SK-N-SH (cell line): ENCODE measurements at regions not wholly inside any gene's neighbourhood (a gene's known extent, or its start where the extent isn't known, plus 50 kb on each side); places are given as distances from the start of the nearest gene placed in this dataset.

Experiments
- CTCF ChIA-PET: fragments of 300-600, 350-600 bp; formaldehyde crosslinking; extraction: SDS; loops from one replicate; lab custom pipeline; 2021; lab: Yijun Ruan, JAX
- POLR2A ChIA-PET: fragments of 350-600 bp; sonication (Branson Sonifier 250); formaldehyde crosslinking; extraction: SDS; loops from one replicate; lab custom pipeline; 2020; ENCODE audit warnings: antibody characterized with exemption, inconsistent platforms; lab: Yijun Ruan, JAX
- DNase-seq: peaks from one replicate; pipeline ENCODE4 v3.0.0; 2012
- H2AFZ ChIP-seq: fragments of 200-600 bp; sonication (generic); 2 replicates; pipeline ENCODE4 v1.8.1; 2016; ENCODE audit warnings: antibody characterized with exemption, mild to moderate bottlenecking, low read depth
- H3F3A ChIP-seq: fragments of 200-600 bp; sonication (generic); replicated peaks from 2 replicates; pipeline ENCODE3; 2016; ENCODE audit warnings: antibody characterized with exemption, mild to moderate bottlenecking; ENCODE audit not compliant: insufficient read depth
- H3K27ac ChIP-seq, 2 experiments: fragments of 200-500 bp in 1 of 2; fragments of 200-600 bp in 1 of 2; sonication (Bioruptor generic) in 1 of 2; sonication (generic), shearing (Covaris generic) in 1 of 2; 2 replicates each; pipeline versions ENCODE4 v1.5.1 to v1.6.1; 2014 to 2016; ENCODE audit warnings: low read depth in 2 of 2, inconsistent platforms in 1 of 2, low read length in 1 of 2, mild to moderate bottlenecking in 1 of 2, mixed read lengths in 1 of 2
- H3K27me3 ChIP-seq: fragments of 200-600 bp; sonication (generic), shearing (Covaris generic); 2 replicates; pipeline ENCODE4 v1.6.1; 2016; ENCODE audit warnings: mixed run types; ENCODE audit not compliant: insufficient read depth
- H3K36me3 ChIP-seq, 2 experiments: fragments of 200-500 bp in 1 of 2; fragments of 200-600 bp in 1 of 2; sonication (Bioruptor generic) in 1 of 2; sonication (generic) in 1 of 2; replicated peaks in 1 of 2; 2 replicates each; pipeline versions ENCODE3 to v1.5.1; 2014 to 2016; ENCODE audit warnings: low read length in 1 of 2, mild to moderate bottlenecking in 1 of 2; ENCODE audit not compliant: insufficient read depth in 2 of 2, control insufficient read depth in 1 of 2
- H3K4me1 ChIP-seq, 2 experiments: fragments of 200-500 bp in 1 of 2; fragments of 200-600 bp in 1 of 2; sonication (Bioruptor generic) in 1 of 2; sonication (generic), shearing (Covaris generic) in 1 of 2; 2 replicates each; pipeline versions ENCODE4 v1.5.1 to v1.6.1; 2014 to 2016; ENCODE audit warnings: low read depth in 1 of 2, low read length in 1 of 2, mixed run types in 1 of 2; ENCODE audit not compliant: insufficient read depth in 2 of 2, control insufficient read depth in 1 of 2
- H3K4me2 ChIP-seq: fragments of 200-600 bp; sonication (generic), shearing (Covaris generic); 2 replicates; pipeline ENCODE4 v1.6.1; 2017; ENCODE audit warnings: mixed run types
- H3K4me3 ChIP-seq, 2 experiments: fragments of 200-500 bp in 1 of 2; fragments of 200-600 bp in 1 of 2; sonication (Bioruptor generic) in 1 of 2; sonication (generic), shearing (Covaris generic) in 1 of 2; 2 replicates each; pipeline versions ENCODE4 v1.5.1 to v1.8.1; 2014 to 2016; ENCODE audit warnings: low read depth in 2 of 2, inconsistent platforms in 1 of 2, low read length in 1 of 2, mild to moderate bottlenecking in 1 of 2, mixed read lengths in 1 of 2, moderate library complexity in 1 of 2
- H3K79me2 ChIP-seq: fragments of 200-600 bp; sonication (generic); 2 replicates; pipeline ENCODE4 v1.8.1; 2017; ENCODE audit warnings: mild to moderate bottlenecking; ENCODE audit not compliant: insufficient read depth
- H3K9ac ChIP-seq: fragments of 200-600 bp; sonication (generic); 2 replicates; pipeline ENCODE4 v1.6.1; 2017; ENCODE audit warnings: mixed run types
- H3K9me2 ChIP-seq: fragments of 200-600 bp; sonication (generic); 2 replicates; pipeline ENCODE4 v1.6.1; 2017; ENCODE audit warnings: mixed run types
- H3K9me3 ChIP-seq: fragments of 200-600 bp; sonication (generic); 2 replicates; pipeline ENCODE4 v1.6.1; 2017; ENCODE audit warnings: mixed run types, mild to moderate bottlenecking, moderate library complexity
- H4K20me1 ChIP-seq: fragments of 200-600 bp; sonication (generic); 2 replicates; pipeline ENCODE4 v1.6.1; 2017; ENCODE audit warnings: mild to moderate bottlenecking, mixed run types; ENCODE audit not compliant: insufficient read depth
- CHD2 ChIP-seq: fragments of 150-350 bp; IDR thresholded peaks from 2 replicates; pipeline ENCODE4 v1.6.1; 2018; ENCODE audit warnings: low read length; ENCODE audit not compliant: partially characterized antibody
- ELF1 ChIP-seq: IDR thresholded peaks from 2 replicates; pipeline ENCODE4 v1.4.0; 2012
- FOSL2 ChIP-seq: IDR thresholded peaks from 2 replicates; pipeline ENCODE4 v1.4.0; 2012; ENCODE audit warnings: low read depth, mild to moderate bottlenecking, moderate library complexity, borderline replicate concordance
- FOXJ3 ChIP-seq: sonication (generic); formaldehyde crosslinking; IDR thresholded peaks from 2 replicates; pipeline ENCODE4 v1.5.1; 2020; ENCODE audit warnings: mild to moderate bottlenecking, missing genetic modification reagents
- FOXM1 ChIP-seq: IDR thresholded peaks from 2 replicates; pipeline ENCODE4 v1.4.0; 2012; ENCODE audit warnings: low read depth, mild to moderate bottlenecking
- GABPA ChIP-seq: IDR thresholded peaks from 2 replicates; pipeline ENCODE4 v1.4.0; 2012; ENCODE audit warnings: low read depth, mild to moderate bottlenecking
- GATA2 ChIP-seq: sonication (generic); formaldehyde crosslinking; IDR thresholded peaks from 2 replicates; pipeline ENCODE4 v1.5.0; 2020; ENCODE audit warnings: mild to moderate bottlenecking, missing genetic modification reagents
- MEF2A ChIP-seq: IDR thresholded peaks from 2 replicates; pipeline ENCODE4 v1.4.0; 2012; ENCODE audit warnings: low read depth, borderline replicate concordance
- NFIC ChIP-seq: IDR thresholded peaks from 2 replicates; pipeline ENCODE4 v1.4.0; 2012; ENCODE audit warnings: borderline replicate concordance
- NRF1 ChIP-seq: IDR thresholded peaks from 2 replicates; pipeline ENCODE4 v1.6.1; 2012; ENCODE audit warnings: low read depth, mild to moderate bottlenecking, low read length
- POLR2AphosphoS5 ChIP-seq: IDR thresholded peaks from 2 replicates; pipeline ENCODE4 v1.6.1; 2012; ENCODE audit warnings: low read depth, low read length
- RCOR1 ChIP-seq: fragments of 150-350 bp; IDR thresholded peaks from 2 replicates; pipeline ENCODE4 v1.6.1; 2017; ENCODE audit warnings: antibody characterized with exemption, low read length
- TAF1 ChIP-seq: IDR thresholded peaks from 2 replicates; pipeline ENCODE4 v1.6.1; 2012; ENCODE audit warnings: low read depth, mild to moderate bottlenecking, low read length, moderate library complexity, borderline replicate concordance
- TCF12 ChIP-seq: IDR thresholded peaks from 2 replicates; pipeline ENCODE4 v1.4.0; 2012
- YY1 ChIP-seq: IDR thresholded peaks from 2 replicates; pipeline ENCODE4 v1.4.0; 2012; ENCODE audit warnings: low read depth, mild to moderate bottlenecking
- WGBS: methylation state at CpG from one replicate; pipeline ENCODE4 v1.1.6; 2017; ENCODE audit warnings: low lambda C conversion rate; 5-methylcytosine and 5-hydroxymethylcytosine counted together
- TF ChIP-seq, protein P1 (sequence below): IDR thresholded peaks from 2 replicates; pipeline ENCODE4; 2012
- TF ChIP-seq, protein P2 (sequence below): IDR thresholded peaks from 2 replicates; pipeline ENCODE4 v1.4.0; 2012; ENCODE audit warnings: low read depth
- TF ChIP-seq, protein P3 (sequence below): fragments of 150-350 bp; IDR thresholded peaks from 2 replicates; pipeline ENCODE4 v1.6.1; 2017; ENCODE audit warnings: antibody characterized with exemption, low read length, low read depth, borderline replicate concordance

DNA sequence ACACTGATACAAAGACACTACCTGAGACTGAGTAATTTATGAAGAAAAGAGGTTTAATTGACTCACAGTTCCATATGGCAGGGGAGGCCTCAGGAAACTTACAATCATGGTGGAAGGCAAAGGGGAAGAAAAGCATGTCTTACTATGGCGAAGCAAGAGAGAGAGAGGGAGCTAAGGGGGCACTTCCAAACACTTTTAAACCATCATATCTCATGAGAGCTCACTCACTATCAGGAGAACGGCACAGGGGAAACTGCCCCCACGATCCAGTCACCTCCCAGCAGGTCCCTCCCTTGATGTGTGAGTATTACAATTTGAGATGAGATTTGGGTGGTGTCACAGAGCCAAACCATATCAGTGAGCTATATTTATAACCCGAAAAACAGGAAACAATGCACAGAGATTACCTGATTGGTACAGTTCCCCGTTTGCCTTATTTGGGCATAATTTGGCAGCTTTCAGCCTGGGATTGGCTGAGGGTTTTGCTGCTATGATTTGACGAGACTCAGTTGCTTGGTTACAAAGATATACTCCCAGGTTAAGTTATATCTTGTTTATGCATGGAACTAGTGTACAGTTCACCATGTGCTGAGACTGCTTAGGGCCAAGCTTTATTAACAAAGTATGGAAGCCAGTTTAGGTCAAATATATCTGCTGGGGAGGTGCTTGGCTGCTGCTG, 184.2 kb downstream of the NR2F2 start:
- WGBS = 2% methylated on average over 6 of the region's 6 CpGs
- TF ChIP-seq POLR2AphosphoS5 (no peak), FOSL2 (no peak), FOXM1 (no peak), TAF1 (no peak), MEF2A (no peak), FOXJ3 (CRISPR knock-in tag) (no peak), NRF1 (no peak), CHD2 (no peak), GATA2 (CRISPR knock-in tag) (no peak)
- TF ChIP-seq, protein P1, sequence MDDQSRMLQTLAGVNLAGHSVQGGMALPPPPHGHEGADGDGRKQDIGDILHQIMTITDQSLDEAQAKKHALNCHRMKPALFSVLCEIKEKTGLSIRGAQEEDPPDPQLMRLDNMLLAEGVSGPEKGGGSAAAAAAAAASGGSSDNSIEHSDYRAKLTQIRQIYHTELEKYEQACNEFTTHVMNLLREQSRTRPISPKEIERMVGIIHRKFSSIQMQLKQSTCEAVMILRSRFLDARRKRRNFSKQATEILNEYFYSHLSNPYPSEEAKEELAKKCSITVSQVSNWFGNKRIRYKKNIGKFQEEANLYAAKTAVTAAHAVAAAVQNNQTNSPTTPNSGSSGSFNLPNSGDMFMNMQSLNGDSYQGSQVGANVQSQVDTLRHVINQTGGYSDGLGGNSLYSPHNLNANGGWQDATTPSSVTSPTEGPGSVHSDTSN = no peak
- TF ChIP-seq, protein P2, sequence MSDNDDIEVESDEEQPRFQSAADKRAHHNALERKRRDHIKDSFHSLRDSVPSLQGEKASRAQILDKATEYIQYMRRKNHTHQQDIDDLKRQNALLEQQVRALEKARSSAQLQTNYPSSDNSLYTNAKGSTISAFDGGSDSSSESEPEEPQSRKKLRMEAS = no peak
- Histone ChIP-seq H3K9me2 (no peaks in the 10 kb centered on the region), H3K79me2 (no peaks in the 10 kb centered on the region), H3K27ac (no peak overlapping the region), H3K36me3 (no peaks in the 10 kb centered on the region), H3K9me3 (no peaks in the 10 kb centered on the region), H3K4me2 (no peak overlapping the region), H3K27me3 (no peaks in the 10 kb centered on the region), H3K4me3 (no peak overlapping the region), H4K20me1 (no peaks in the 10 kb centered on the region), H3F3A (no peaks in the 10 kb centered on the region), H2AFZ (no peak overlapping the region), H3K4me1 (no peaks in the 10 kb centered on the region), H3K9ac (no peak overlapping the region)
- ChIA-PET CTCF (no interaction called here), POLR2A (no interaction called here)
- no peak for DNase-seq

DNA sequence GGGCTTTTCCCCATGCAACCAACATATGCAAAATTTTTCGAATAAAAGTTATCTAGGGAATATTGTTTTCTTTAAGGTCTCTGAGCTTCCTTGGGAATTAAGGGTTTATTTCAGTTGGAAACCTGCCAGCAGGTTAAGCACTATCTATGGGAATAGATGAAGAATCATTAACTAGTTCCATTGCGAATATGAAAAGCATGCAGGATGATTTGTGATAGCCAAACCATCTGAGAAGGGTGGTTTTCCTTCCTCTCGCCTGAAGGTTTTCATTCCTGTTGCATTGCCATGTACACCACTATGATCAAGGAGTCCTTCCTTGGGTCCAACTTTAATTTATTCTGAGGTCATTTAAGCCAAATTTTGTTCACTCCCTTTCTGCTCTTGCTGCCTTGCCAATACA, 184.9 kb downstream of the NR2F2 start:
- no peaks in the 10 kb centered on the region for H3K27me3 ChIP-seq
- POLR2A ChIA-PET = no interaction called here
- no peak overlapping the region for H3K4me2 ChIP-seq
- no peaks in the 10 kb centered on the region for H3K79me2 ChIP-seq
- H4K20me1 ChIP-seq = no peaks in the 10 kb centered on the region
- no peaks in the 10 kb centered on the region for H3K4me1 ChIP-seq
- CTCF ChIA-PET = no interaction called here
- no peak for TF ChIP-seq ELF1
- no peak for TF ChIP-seq GABPA
- no peak for TF ChIP-seq POLR2AphosphoS5
- no peak for TF ChIP-seq RCOR1
- TF ChIP-seq NFIC = no peak
- no peak for TF ChIP-seq YY1
- no peak for TF ChIP-seq TCF12
- TF ChIP-seq, protein P3, sequence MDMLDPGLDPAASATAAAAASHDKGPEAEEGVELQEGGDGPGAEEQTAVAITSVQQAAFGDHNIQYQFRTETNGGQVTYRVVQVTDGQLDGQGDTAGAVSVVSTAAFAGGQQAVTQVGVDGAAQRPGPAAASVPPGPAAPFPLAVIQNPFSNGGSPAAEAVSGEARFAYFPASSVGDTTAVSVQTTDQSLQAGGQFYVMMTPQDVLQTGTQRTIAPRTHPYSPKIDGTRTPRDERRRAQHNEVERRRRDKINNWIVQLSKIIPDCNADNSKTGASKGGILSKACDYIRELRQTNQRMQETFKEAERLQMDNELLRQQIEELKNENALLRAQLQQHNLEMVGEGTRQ = no peak
- no peaks in the 10 kb centered on the region for H3K9me2 ChIP-seq
- H3K27ac ChIP-seq = no peak overlapping the region
- H3K4me3 ChIP-seq = no peak overlapping the region
- no peaks in the 10 kb centered on the region for H3K36me3 ChIP-seq
- H3F3A ChIP-seq = no peaks in the 10 kb centered on the region
- no peaks in the 10 kb centered on the region for H3K9me3 ChIP-seq
- no peak for DNase-seq
- H2AFZ ChIP-seq = no peak overlapping the region
- no peak overlapping the region for H3K9ac ChIP-seq
- WGBS = 19% methylated on average over 3 of the region's 3 CpGs
